Ishikawa (cell line): ENCODE measurements at regions not wholly inside any gene's neighbourhood (a gene's known extent, or its start where the extent isn't known, plus 50 kb on each side); places are given as distances from the start of the nearest gene placed in this dataset.

Experiments used
- CEBPB ChIP-seq: IDR thresholded peaks from 2 replicates; pipeline ENCODE4 v1.6.1; 2012
- CREB1 ChIP-seq: IDR thresholded peaks from 2 replicates; pipeline ENCODE4 v1.6.1; 2012; ENCODE audit warnings: low read depth
- EGR1 ChIP-seq: IDR thresholded peaks from 2 replicates; pipeline ENCODE4 v1.6.1; 2012
- EP300 ChIP-seq: IDR thresholded peaks from 2 replicates; pipeline ENCODE4 v1.6.1; 2012; ENCODE audit warnings: borderline replicate concordance
- FOXM1 ChIP-seq: IDR thresholded peaks from 2 replicates; pipeline ENCODE4 v1.6.1; 2012; ENCODE audit warnings: low read depth, borderline replicate concordance
- MAX ChIP-seq: IDR thresholded peaks from 2 replicates; pipeline ENCODE4 v1.6.1; 2012
- NFIC ChIP-seq: IDR thresholded peaks from 2 replicates; pipeline ENCODE4 v1.6.1; 2012
- RAD21 ChIP-seq: IDR thresholded peaks from 2 replicates; pipeline ENCODE4 v1.6.1; 2012; ENCODE audit warnings: low read depth
- REST ChIP-seq: IDR thresholded peaks from 2 replicates; pipeline ENCODE4 v1.6.1; 2012; ENCODE audit warnings: low read depth, mild to moderate bottlenecking
- TAF1 ChIP-seq: IDR thresholded peaks from 2 replicates; pipeline ENCODE4 v1.6.1; 2012; ENCODE audit warnings: low read depth, mild to moderate bottlenecking
- TCF12 ChIP-seq: IDR thresholded peaks from 2 replicates; pipeline ENCODE4 v1.6.1; 2012; ENCODE audit warnings: low read depth
- TEAD4 ChIP-seq: IDR thresholded peaks from 2 replicates; pipeline ENCODE4 v1.6.1; 2012
- USF1 ChIP-seq: IDR thresholded peaks from 2 replicates; pipeline ENCODE4 v1.6.1; 2012
- YY1 ChIP-seq: IDR thresholded peaks from 2 replicates; pipeline ENCODE4 v1.6.1; 2012; ENCODE audit warnings: low read depth
- ZBTB7A ChIP-seq: IDR thresholded peaks from 2 replicates; pipeline ENCODE4 v1.6.1; 2012; ENCODE audit warnings: low read depth

- no peak for TF ChIP-seq CREB1
- no peak for TF ChIP-seq MAX
- no peak for TF ChIP-seq TAF1
- no peak for TF ChIP-seq EP300
- no peak for TF ChIP-seq CEBPB
- no peak for TF ChIP-seq NFIC
- TF ChIP-seq EGR1, result no peak
- no peak for TF ChIP-seq TEAD4
- no peak for TF ChIP-seq USF1
- no peak for TF ChIP-seq REST
- no peak for TF ChIP-seq RAD21
- no peak for TF ChIP-seq YY1
- TF ChIP-seq FOXM1, result no peak
- no peak for TF ChIP-seq TCF12
- TF ChIP-seq ZBTB7A, result no peak
Measured at GRCh38 chr1:86224651-86225310, 68.2 kb upstream of the COL24A1 start.

GRCh38 chr1:86218859-86219258 lies 62.3 kb upstream of the COL24A1 start:
- no peak for TF ChIP-seq CREB1
- no peak for TF ChIP-seq TCF12
- TF ChIP-seq ZBTB7A, result no peak
- no peak for TF ChIP-seq CEBPB
- no peak for TF ChIP-seq FOXM1
- TF ChIP-seq RAD21, result no peak
- TF ChIP-seq TEAD4, result no peak
- no peak for TF ChIP-seq MAX
- TF ChIP-seq YY1, result no peak
- no peak for TF ChIP-seq USF1
- no peak for TF ChIP-seq REST
- TF ChIP-seq EP300, result no peak
- TF ChIP-seq TAF1, result no peak
- no peak for TF ChIP-seq EGR1

GRCh38 chr1:86214605-86215004 lies 58.0 kb upstream of the COL24A1 start:
- TF ChIP-seq FOXM1 (no peak), CEBPB (peak; percentile 76)

GRCh38 chr1:86209346-86209745 lies 52.8 kb upstream of the COL24A1 start:
- TF ChIP-seq ZBTB7A (no peak), NFIC (no peak), FOXM1 (no peak), CREB1 (no peak), REST (no peak), EGR1 (no peak), TEAD4 (no peak), RAD21 (no peak)

GRCh38 chr1:86207323-86207722 lies 50.8 kb upstream of the COL24A1 start:
- TF ChIP-seq NFIC (0 out of 2 replicates have a peak, but pooled peaks have one; percentile 26), TEAD4 (no peak)
